ENCODE measurements at regions not wholly inside any gene's neighbourhood (a gene's known extent, or its start where the extent isn't known, plus 50 kb on each side); places are given as distances from the start of the nearest gene placed in this dataset.

GRCh38 chr5:24401773-24402172 is 243.0 kb downstream of the CDH10 start:
- H3K4me1 ChIP-seq, result no peaks in the 10 kb centered on the region
- H3K4me3 ChIP-seq, result no peak overlapping the region
- no peaks in the 10 kb centered on the region for H3K36me3 ChIP-seq
- peaks cover 0 to 5% (median 0%) of the 10 kb centered on the region in 3 donors for H3K9me3 ChIP-seq
- no peak for TF ChIP-seq CTCF (IDR thresholded peaks at IDR 0.05)
- no peak overlapping the region for H3K27ac ChIP-seq
- no peak for DNase-seq
- intact Hi-C loops (cut with DNase I; ENCODE audit: low total_unique reads), result no loop called here
- no peaks in the 10 kb centered on the region for H3K27me3 ChIP-seq

GRCh38 chr5:24407466-24407865 is 237.3 kb downstream of the CDH10 start:
- no peaks in the 10 kb centered on the region for H3K4me1 ChIP-seq
- H3K27ac ChIP-seq, result no peak overlapping the region
- no peak for TF ChIP-seq CTCF (IDR thresholded peaks at IDR 0.05)
- no peaks in the 10 kb centered on the region for H3K36me3 ChIP-seq
- no peak overlapping the region for H3K4me3 ChIP-seq
- DNase-seq, result no peak
- intact Hi-C loops (cut with DNase I; ENCODE audit: low total_unique reads), result no loop called here
- no peaks in the 10 kb centered on the region for H3K27me3 ChIP-seq
- H3K9me3 ChIP-seq, result no peaks in the 10 kb centered on the region

- intact Hi-C loops (cut with DNase I; ENCODE audit: low total_unique reads), result no loop called here
- Histone ChIP-seq H3K4me1 (no peaks in the 10 kb centered on the region), H3K27ac (no peak overlapping the region), H3K4me3 (no peak overlapping the region), H3K9me3 (no peaks in the 10 kb centered on the region), H3K27me3 (no peaks in the 10 kb centered on the region), H3K36me3 (no peaks in the 10 kb centered on the region)
- DNase-seq, result no peak
- TF ChIP-seq CTCF (IDR thresholded peaks at IDR 0.05), result no peak
Measured at GRCh38 chr5:24428345-24428744, 216.4 kb downstream of the CDH10 start.

- intact Hi-C loops (cut with DNase I; ENCODE audit: low total_unique reads), result no loop called here
- no peak for TF ChIP-seq CTCF (IDR thresholded peaks at IDR 0.05)
- no peaks in the 10 kb centered on the region for H3K36me3 ChIP-seq
- H3K27ac ChIP-seq, result no peak overlapping the region
- no peaks in the 10 kb centered on the region for H3K4me1 ChIP-seq
- no peak overlapping the region for H3K4me3 ChIP-seq
- no peaks in the 10 kb centered on the region for H3K27me3 ChIP-seq
- no peak for DNase-seq
- H3K9me3 ChIP-seq, result no peaks in the 10 kb centered on the region
Measured at GRCh38 chr5:24433555-24433954, 211.2 kb downstream of the CDH10 start.

Data from tibial artery (tissue), 4 donors.